IPS DF 6.9 (cell line): ENCODE measurements at regions not wholly inside any gene's neighbourhood (a gene's known extent, or its start where the extent isn't known, plus 50 kb on each side); places are given as distances from the start of the nearest gene placed in this dataset.

Experiments
- DNase-seq: peaks from one replicate; pipeline ENCODE4 v3.0.0-alpha.2; 2013; ENCODE audit warnings: low read depth, low spot score
- H3K27ac ChIP-seq: one replicate; pipeline ENCODE4 v1.5.1; 2013; ENCODE audit warnings: low read length, control low read depth
- H3K27me3 ChIP-seq: 2 replicates; pipeline ENCODE4 v1.6.1; 2013; ENCODE audit warnings: mild to moderate bottlenecking, low read length; ENCODE audit not compliant: control insufficient read depth, insufficient read depth
- H3K36me3 ChIP-seq: 2 replicates; pipeline ENCODE4 v1.6.1; 2013; ENCODE audit warnings: low read length; ENCODE audit not compliant: control insufficient read depth, insufficient read depth
- H3K4me1 ChIP-seq: 2 replicates; pipeline ENCODE4 v1.6.1; 2013; ENCODE audit warnings: low read length; ENCODE audit not compliant: control insufficient read depth, insufficient read depth
- H3K4me3 ChIP-seq: 2 replicates; pipeline ENCODE4 v1.5.1; 2013; ENCODE audit warnings: mild to moderate bottlenecking, low read length
- H3K9me3 ChIP-seq: 2 replicates; pipeline ENCODE4 v1.6.1; 2013; ENCODE audit warnings: low read length, inconsistent platforms; ENCODE audit not compliant: control insufficient read depth, insufficient read depth
- WGBS: extraction: QIAGEN DNeasy Blood & Tissue Kit; methylation state at CpG from one replicate; pipeline ENCODE4 v1.1.7; 2013; ENCODE audit warnings: mixed read lengths, missing lambda C conversion rate; ENCODE audit not compliant: insufficient read length, insufficient coverage; 5-methylcytosine and 5-hydroxymethylcytosine counted together

DNA sequence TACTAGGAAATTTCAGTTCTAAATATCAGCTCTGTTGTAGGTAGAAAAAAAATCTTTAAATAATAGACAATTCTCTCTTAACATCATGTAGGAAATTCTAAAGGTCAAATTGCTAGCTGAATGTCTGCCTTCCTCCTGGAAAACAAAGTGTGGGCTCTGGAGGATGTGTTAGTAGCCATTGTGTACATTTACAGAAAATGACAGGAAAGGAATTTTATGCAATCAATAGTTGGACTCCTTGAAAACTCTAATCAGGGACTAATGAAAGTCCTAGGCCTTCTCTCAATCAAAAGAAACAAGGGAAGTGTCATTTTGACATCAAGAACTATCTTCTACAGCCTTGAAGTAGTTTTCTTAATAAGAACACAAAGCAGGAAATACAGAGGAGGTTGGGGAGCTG lies 174.6 kb downstream of the ANKRD50 start:
- no peaks in the 10 kb centered on the region for H3K27me3 ChIP-seq
- no peak overlapping the region for H3K27ac ChIP-seq
- no peak overlapping the region for H3K4me3 ChIP-seq
- no peaks in the 10 kb centered on the region for H3K4me1 ChIP-seq
- DNase-seq = no peak
- H3K36me3 ChIP-seq = no peaks in the 10 kb centered on the region
- H3K9me3 ChIP-seq = no peaks in the 10 kb centered on the region

DNA sequence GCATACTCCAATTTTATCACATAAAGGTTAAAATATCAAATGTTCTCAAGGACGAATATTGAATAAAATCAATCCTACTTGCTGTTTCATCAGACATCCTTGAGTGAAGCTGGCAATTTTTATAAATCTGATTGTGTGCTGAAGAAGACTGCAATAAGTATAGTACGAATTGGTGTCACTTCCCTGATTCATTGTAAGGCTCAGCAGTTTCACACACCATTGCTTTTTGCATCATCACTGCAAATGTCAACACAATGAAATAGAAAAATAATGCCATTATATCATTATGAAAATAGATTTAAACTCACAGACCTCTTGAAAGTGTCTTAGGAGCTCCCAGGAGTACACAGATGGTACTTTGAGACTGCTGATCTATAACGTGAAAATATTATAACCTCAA lies 172.5 kb downstream of the ANKRD50 start:
- no CpG with 5 or more reads among the region's 3 CpGs for WGBS
- Histone ChIP-seq H3K4me3 (no peak overlapping the region), H3K9me3 (no peaks in the 10 kb centered on the region), H3K27ac (no peak overlapping the region), H3K4me1 (no peaks in the 10 kb centered on the region), H3K36me3 (no peaks in the 10 kb centered on the region), H3K27me3 (no peaks in the 10 kb centered on the region)
- no peak for DNase-seq

DNA sequence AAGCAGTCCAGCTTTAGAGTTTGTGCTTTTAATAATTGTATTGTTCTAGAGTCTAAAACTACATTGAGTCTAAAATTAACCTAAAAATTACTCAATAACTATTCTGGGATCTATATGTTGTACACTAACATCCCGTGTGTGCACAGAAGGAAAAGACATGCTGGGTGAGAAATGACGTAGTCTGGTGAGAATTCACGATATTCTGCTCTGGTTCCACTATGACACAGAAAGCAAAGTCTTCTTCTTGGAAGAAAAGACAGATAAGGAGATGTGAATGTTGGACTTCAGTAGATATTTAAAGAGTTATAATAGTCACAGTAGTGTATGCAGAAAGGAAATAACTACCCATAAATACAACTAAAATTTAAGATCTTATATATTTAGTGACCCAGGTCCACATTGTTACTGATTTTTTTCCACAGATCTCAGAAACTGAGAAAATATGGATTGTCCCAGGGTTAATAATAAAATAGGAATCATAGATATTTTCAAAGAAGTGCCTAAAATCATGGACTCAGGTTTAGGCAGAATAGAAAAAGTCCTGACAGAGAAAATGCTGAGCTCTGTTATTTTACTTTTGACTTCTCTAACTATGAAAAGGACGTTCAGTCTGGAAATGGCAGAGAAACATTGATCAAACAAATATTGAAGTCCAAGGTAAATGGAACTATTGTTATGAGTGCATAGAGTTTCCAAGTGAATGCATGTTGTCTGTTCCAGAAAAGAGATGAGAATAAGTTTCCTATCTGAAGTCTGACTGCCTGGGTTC lies 170.7 kb downstream of the ANKRD50 start:
- no CpG with 5 or more reads among the region's 4 CpGs for WGBS
- Histone ChIP-seq H3K27me3 (no peaks in the 10 kb centered on the region), H3K27ac (no peak overlapping the region), H3K4me3 (no peak overlapping the region), H3K36me3 (no peaks in the 10 kb centered on the region), H3K4me1 (no peaks in the 10 kb centered on the region), H3K9me3 (no peaks in the 10 kb centered on the region)
- no peak for DNase-seq

DNA sequence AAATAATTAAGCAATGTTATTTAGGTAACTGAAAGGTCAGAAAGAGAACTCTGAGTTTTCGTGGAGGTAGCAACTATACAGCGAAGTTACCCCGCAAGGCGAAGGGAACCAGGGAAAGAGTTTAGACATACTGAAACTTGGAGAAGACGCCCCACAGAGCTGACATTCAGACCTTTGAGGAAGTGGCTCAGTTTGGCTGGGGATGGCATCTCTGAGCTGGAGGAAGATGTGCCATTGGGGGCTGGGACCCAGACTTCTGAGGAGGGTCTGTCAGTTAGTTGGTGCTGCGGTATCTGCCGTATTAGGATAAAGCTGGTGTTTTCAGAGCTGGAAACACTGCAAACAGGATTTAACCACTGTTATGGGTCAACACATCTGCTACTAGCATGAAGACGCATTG lies 156.6 kb downstream of the ANKRD50 start:
- H3K27ac ChIP-seq = no peak overlapping the region
- no peaks in the 10 kb centered on the region for H3K36me3 ChIP-seq
- no peaks in the 10 kb centered on the region for H3K27me3 ChIP-seq
- no peak overlapping the region for H3K4me3 ChIP-seq
- no peak for DNase-seq
- WGBS = no CpG with 5 or more reads among the region's 8 CpGs
- H3K9me3 ChIP-seq = no peaks in the 10 kb centered on the region
- 0 out of 2 replicates have a peak, but pooled peaks cover 2% of the 10 kb centered on the region for H3K4me1 ChIP-seq

DNA sequence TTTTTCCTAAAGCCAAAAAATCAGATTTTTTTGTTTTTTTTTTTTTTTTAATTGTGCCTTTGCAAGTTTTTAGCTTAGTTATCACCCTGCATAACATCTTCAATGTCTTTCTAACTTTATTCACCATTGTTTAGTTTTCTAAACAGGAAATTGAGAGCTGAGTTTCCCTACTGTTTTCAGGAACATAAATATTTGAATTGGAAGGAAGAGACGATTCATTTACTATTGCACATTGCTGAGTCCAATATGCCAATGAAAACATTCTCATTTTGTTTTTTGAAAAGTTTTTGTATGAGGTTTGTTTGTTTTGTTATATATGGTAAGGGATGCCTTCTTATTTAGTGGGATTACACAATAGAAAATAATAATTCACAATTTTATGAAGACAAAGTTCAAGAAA lies 148.4 kb downstream of the ANKRD50 start:
- H3K4me1 ChIP-seq = no peaks in the 10 kb centered on the region
- WGBS = no CpG with 5 or more reads among the region's 1 CpG
- no peaks in the 10 kb centered on the region for H3K36me3 ChIP-seq
- H3K4me3 ChIP-seq = no peak overlapping the region
- no peaks in the 10 kb centered on the region for H3K9me3 ChIP-seq
- H3K27ac ChIP-seq = no peak overlapping the region
- DNase-seq = no peak
- H3K27me3 ChIP-seq = no peaks in the 10 kb centered on the region

DNA sequence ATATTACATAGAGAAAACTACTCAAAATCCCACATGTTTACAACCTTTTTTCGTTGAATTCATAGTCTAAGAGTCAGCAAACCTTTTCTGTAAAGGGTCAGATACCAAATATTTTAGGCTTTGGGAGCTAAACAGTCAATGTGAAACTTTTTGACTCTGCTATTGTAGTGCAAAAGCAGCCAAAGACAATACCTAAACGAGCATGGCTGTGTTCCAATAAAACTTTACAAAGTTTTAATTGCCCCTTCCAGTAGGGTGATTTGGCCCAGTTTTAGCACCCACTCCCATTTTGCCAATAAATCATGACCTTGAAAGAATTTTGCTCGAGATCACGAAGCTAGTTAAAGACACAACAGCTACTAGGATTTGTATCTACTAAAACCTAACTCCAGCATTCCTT lies 147.2 kb downstream of the ANKRD50 start:
- no CpG with 5 or more reads among the region's 4 CpGs for WGBS
- no peak for DNase-seq
- H3K4me1 ChIP-seq = no peaks in the 10 kb centered on the region
- no peak overlapping the region for H3K4me3 ChIP-seq
- no peak overlapping the region for H3K27ac ChIP-seq
- no peaks in the 10 kb centered on the region for H3K27me3 ChIP-seq
- no peaks in the 10 kb centered on the region for H3K36me3 ChIP-seq
- H3K9me3 ChIP-seq = no peaks in the 10 kb centered on the region

DNA sequence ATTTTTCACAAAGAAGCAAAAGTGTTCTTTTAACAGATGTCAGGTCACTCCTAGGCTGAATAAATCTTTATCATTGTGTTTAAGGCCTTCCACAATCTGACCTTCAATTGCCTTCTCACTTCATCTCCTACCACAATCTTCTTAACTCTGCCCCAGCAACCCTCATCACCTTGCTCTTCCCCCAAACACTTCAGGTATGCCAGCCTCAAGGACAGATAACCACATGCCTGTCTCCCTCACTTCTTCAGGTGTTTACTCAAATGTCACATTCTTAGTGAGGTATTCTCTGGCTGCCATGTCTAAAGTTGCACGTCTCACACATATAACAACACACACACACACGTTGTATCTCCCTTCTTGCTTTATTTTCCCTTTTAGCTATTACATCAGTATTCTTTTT lies 146.5 kb downstream of the ANKRD50 start:
- DNase-seq = no peak
- no peaks in the 10 kb centered on the region for H3K4me1 ChIP-seq
- H3K36me3 ChIP-seq = no peaks in the 10 kb centered on the region
- H3K27me3 ChIP-seq = no peaks in the 10 kb centered on the region
- no peaks in the 10 kb centered on the region for H3K9me3 ChIP-seq
- 100% methylated on average over 1 of the region's 2 CpGs for WGBS
- H3K27ac ChIP-seq = no peak overlapping the region
- H3K4me3 ChIP-seq = no peak overlapping the region

DNA sequence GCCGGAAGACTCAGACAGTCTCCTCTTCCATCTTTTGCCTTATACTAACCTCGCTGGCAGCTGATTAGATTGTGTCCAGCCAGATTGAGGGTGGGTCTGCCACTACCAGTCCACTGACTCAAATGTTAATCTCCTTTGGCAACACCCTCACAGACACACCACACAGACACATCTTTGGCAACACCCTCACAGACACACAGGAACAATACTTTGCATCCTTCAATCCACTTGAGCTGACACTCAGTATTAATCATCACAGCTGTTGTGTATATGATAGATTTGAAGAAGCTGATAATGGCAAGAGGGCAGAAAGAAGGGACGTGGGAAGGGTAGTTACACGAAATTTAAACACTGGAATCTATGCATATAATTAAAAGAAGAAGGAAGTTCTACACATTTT lies 139.5 kb downstream of the ANKRD50 start:
- no peak overlapping the region for H3K4me3 ChIP-seq
- H3K36me3 ChIP-seq = no peaks in the 10 kb centered on the region
- no peaks in the 10 kb centered on the region for H3K9me3 ChIP-seq
- no peaks in the 10 kb centered on the region for H3K4me1 ChIP-seq
- no CpG with 5 or more reads among the region's 4 CpGs for WGBS
- no peak overlapping the region for H3K27ac ChIP-seq
- H3K27me3 ChIP-seq = no peaks in the 10 kb centered on the region
- no peak for DNase-seq

DNA sequence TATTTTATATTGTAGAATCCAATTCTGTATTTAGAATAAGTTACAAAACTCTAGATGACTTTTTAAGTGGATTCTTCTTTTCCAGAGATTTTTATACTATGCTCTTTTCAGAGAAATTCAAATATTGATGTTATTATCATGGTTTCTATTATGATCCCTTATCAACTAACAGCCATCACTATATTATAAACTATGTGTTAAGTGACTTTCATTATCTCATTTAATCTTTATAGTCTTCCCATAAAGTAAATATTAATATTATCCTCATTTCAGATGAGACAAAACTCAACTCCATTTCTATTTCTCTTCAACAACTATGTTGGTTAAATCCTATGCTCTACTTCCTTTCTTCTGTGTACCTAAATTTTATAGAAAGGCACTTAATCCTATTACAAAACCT lies 132.6 kb downstream of the ANKRD50 start:
- no peaks in the 10 kb centered on the region for H3K27me3 ChIP-seq
- H3K4me3 ChIP-seq = no peak overlapping the region
- H3K36me3 ChIP-seq = no peaks in the 10 kb centered on the region
- H3K27ac ChIP-seq = no peak overlapping the region
- DNase-seq = no peak
- no peaks in the 10 kb centered on the region for H3K4me1 ChIP-seq
- H3K9me3 ChIP-seq = peaks cover 2% of the 10 kb centered on the region

DNA sequence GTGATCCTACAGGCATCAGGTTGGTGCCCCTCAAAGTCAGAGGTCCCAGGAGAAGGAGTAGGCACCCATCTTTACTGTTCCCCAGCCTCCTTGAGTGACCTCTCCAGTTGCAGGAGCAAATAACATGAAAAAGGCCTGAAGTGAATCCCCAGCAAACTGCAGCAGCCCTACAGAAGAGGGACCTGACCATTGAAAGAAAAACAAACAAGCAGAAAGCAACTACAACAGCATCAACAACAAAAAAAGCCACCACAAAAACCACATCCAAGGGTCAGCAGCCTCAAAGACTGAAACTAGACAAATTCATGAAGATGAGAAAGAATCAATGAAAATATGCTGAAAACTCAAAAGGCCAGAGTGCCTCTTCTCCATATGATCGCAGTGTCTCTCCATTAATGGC lies 128.7 kb downstream of the ANKRD50 start:
- no CpG with 5 or more reads among the region's 1 CpG for WGBS
- Histone ChIP-seq H3K27ac (no peak overlapping the region), H3K4me3 (no peak overlapping the region), H3K36me3 (no peaks in the 10 kb centered on the region), H3K4me1 (no peaks in the 10 kb centered on the region), H3K27me3 (no peaks in the 10 kb centered on the region), H3K9me3 (peaks cover 2% of the 10 kb centered on the region)
- no peak for DNase-seq

DNA sequence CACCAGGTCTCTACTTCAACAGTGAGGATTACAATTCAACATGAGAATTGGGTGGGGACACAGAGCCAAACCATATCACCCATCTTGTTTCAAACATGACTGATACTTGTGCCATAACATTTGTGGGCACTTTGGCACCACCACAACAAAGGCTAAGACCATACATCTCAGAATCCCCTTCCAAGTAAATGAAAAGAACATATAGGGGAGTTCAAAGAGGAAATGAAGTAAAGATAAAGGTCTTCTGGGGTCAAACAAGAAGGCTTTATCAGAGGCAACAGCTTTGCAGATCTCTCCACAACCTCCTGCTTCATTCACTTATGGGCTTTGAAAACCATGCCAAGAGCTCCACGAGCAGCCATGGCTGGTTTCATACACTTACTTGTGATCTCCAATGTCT lies 122.7 kb downstream of the ANKRD50 start:
- DNase-seq = no peak
- H3K27me3 ChIP-seq = no peaks in the 10 kb centered on the region
- H3K4me1 ChIP-seq = no peaks in the 10 kb centered on the region
- no CpG with 5 or more reads among the region's 1 CpG for WGBS
- H3K36me3 ChIP-seq = no peaks in the 10 kb centered on the region
- H3K27ac ChIP-seq = no peak overlapping the region
- H3K4me3 ChIP-seq = no peak overlapping the region
- no peaks in the 10 kb centered on the region for H3K9me3 ChIP-seq
